ENCODE measurements at regions not wholly inside any gene's neighbourhood (a gene's known extent, or its start where the extent isn't known, plus 50 kb on each side); places are given as distances from the start of the nearest gene placed in this dataset.

DNA sequence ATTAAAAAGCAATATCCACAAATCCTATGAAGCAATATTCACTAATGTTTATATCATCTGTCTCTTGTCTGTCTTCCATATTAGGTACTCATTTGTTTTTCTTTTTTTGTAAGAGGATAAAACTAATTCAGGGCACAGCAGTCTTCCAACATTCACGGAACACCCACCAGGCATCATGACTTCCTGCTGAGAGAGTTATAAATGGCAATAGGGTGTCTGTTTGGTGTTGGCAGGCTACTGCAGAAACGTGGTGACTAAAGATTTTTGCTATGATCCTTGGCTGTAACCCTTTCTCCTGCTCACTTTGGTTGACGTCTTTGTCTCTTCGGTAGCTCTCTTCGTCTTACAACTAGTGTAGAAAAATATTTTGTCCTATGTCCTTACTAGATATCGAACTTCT is 860.6 kb upstream of the MGAT4C start:
- no peak overlapping the region for H3K4me3 ChIP-seq (ENCODE audit: low read depth, low read length)
- H3K27me3 ChIP-seq (ENCODE audit: control insufficient read depth, insufficient read depth, low read length): no peaks in the 10 kb centered on the region
- TF ChIP-seq, protein P1, sequence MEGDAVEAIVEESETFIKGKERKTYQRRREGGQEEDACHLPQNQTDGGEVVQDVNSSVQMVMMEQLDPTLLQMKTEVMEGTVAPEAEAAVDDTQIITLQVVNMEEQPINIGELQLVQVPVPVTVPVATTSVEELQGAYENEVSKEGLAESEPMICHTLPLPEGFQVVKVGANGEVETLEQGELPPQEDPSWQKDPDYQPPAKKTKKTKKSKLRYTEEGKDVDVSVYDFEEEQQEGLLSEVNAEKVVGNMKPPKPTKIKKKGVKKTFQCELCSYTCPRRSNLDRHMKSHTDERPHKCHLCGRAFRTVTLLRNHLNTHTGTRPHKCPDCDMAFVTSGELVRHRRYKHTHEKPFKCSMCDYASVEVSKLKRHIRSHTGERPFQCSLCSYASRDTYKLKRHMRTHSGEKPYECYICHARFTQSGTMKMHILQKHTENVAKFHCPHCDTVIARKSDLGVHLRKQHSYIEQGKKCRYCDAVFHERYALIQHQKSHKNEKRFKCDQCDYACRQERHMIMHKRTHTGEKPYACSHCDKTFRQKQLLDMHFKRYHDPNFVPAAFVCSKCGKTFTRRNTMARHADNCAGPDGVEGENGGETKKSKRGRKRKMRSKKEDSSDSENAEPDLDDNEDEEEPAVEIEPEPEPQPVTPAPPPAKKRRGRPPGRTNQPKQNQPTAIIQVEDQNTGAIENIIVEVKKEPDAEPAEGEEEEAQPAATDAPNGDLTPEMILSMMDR (IDR thresholded peaks at IDR 0.05; ENCODE audit: insufficient read depth, low read depth, low read length): no peak
- H3K36me3 ChIP-seq (ENCODE audit: control insufficient read depth, insufficient read depth, low read length): no peaks in the 10 kb centered on the region
- ChIA-PET POLR2A (no interaction called here), CTCF (no interaction called here)
- DNase-seq (ENCODE audit: low read depth): no peak

DNA sequence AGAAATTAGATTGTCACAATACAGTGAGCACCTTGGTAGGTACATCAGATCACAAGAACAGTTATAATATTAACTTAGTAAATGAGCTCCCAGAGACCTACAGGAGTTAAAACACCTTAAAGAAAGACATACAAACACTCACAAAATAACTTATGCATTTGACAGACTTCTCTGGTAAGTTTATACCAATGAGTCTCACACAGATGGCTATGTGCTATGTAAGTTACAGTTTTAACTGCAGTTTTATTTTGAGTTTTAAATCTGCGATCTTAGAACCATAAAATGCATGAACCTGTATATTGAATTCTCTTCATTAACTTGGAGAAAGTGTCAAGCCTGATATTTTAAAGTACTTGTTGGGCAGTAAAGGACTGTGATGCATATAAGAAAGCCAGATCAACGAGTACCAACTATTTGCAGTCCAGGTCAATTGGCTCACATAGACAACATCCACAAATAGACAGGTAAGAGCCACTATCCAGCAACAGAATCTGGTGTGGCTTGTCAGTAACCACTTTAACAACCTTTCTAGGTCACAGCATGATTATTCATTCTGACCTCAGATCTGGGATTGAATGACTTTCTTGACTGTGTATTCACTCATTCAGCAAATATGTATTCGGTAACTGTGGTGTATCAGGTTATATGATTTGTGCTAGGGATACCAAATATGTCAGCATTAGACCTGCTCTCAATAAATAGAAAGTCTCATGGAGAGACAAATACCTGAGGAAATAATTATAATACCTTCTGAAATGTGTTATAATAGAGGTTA is 856.6 kb upstream of the MGAT4C start:
- no peak for DNase-seq (ENCODE audit: low read depth)
- H3K27me3 ChIP-seq (ENCODE audit: control insufficient read depth, insufficient read depth, low read length): no peaks in the 10 kb centered on the region
- CTCF ChIA-PET: no interaction called here
- TF ChIP-seq, protein P1 (IDR thresholded peaks at IDR 0.05; ENCODE audit: insufficient read depth, low read depth, low read length): no peak
- POLR2A ChIA-PET: no interaction called here
- H3K4me3 ChIP-seq (ENCODE audit: low read depth, low read length): no peak overlapping the region
- no peaks in the 10 kb centered on the region for H3K36me3 ChIP-seq (ENCODE audit: control insufficient read depth, insufficient read depth, low read length)

GRCh38 chr12:87107766-87108165 is 851.6 kb upstream of the MGAT4C start:
- TF ChIP-seq, protein P1 (IDR thresholded peaks at IDR 0.05; ENCODE audit: insufficient read depth, low read depth, low read length): no peak
- Histone ChIP-seq H3K4me3 (ENCODE audit: low read depth, low read length) (no peak overlapping the region), H3K36me3 (ENCODE audit: control insufficient read depth, insufficient read depth, low read length) (no peaks in the 10 kb centered on the region), H3K27me3 (ENCODE audit: control insufficient read depth, insufficient read depth, low read length) (no peaks in the 10 kb centered on the region)
- ChIA-PET CTCF (no interaction called here), POLR2A (no interaction called here)
- no peak for DNase-seq (ENCODE audit: low read depth)

- CTCF ChIA-PET: no interaction called here
- no peaks in the 10 kb centered on the region for H3K27me3 ChIP-seq (ENCODE audit: control insufficient read depth, insufficient read depth, low read length)
- POLR2A ChIA-PET: no interaction called here
- DNase-seq (ENCODE audit: low read depth): no peak
- no peak overlapping the region for H3K4me3 ChIP-seq (ENCODE audit: low read depth, low read length)
- TF ChIP-seq, protein P1 (IDR thresholded peaks at IDR 0.05; ENCODE audit: insufficient read depth, low read depth, low read length): no peak
- H3K36me3 ChIP-seq (ENCODE audit: control insufficient read depth, insufficient read depth, low read length): no peaks in the 10 kb centered on the region
These were observed 851.1 kb upstream of the MGAT4C start for GRCh38 chr12:87107270-87107669.

DNA sequence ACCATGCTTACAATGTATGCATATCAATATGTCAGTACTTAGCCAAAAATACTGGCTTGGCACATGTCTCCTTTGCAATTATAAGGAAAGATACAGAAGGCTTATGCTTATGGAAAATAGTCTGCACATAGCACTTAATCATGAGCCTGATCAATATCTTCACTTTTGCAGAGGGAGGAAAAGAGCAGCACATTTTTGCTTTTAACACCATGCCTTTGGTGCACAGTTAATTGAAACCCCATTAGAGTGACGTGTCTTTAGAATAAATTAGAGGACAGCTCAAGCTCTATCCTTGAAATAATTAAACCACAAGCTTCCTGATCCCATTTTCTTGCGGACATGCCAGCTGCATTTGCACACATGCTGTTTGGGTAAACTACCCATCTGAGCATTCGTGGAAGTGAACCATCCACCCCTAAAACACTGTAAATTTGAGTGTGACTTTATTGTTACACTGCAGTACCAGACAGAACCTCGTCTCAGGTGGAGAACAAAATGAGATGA is 839.9 kb upstream of the MGAT4C start:
- Histone ChIP-seq H3K4me3 (ENCODE audit: low read depth, low read length) (no peak overlapping the region), H3K27me3 (ENCODE audit: control insufficient read depth, insufficient read depth, low read length) (no peaks in the 10 kb centered on the region), H3K36me3 (ENCODE audit: control insufficient read depth, insufficient read depth, low read length) (no peaks in the 10 kb centered on the region)
- TF ChIP-seq, protein P1 (IDR thresholded peaks at IDR 0.05; ENCODE audit: insufficient read depth, low read depth, low read length): no peak
- POLR2A ChIA-PET: no interaction called here
- CTCF ChIA-PET: no interaction called here
- no peak for DNase-seq (ENCODE audit: low read depth)
